ENCODE measurements at regions not wholly inside any gene's neighbourhood (a gene's known extent, or its start where the extent isn't known, plus 50 kb on each side); places are given as distances from the start of the nearest gene placed in this dataset.

- Mint-ChIP-seq H3K9me3 (ENCODE audit: unreplicated experiment) (peaks cover 13% of the 10 kb centered on the region), H3K27me3 (ENCODE audit: unreplicated experiment) (peaks cover 32% of the 10 kb centered on the region), H3K4me3 (ENCODE audit: unreplicated experiment) (no peak overlapping the region), H3K27ac (ENCODE audit: unreplicated experiment) (no peak overlapping the region), H3K36me3 (ENCODE audit: unreplicated experiment) (no peaks in the 10 kb centered on the region), H3K4me1 (ENCODE audit: unreplicated experiment) (no peaks in the 10 kb centered on the region)
- no peak for TF ChIP-seq CTCF (IDR thresholded peaks at IDR 0.05)
- DNase-seq (ENCODE audit: extremely low spot score, unreplicated experiment), result no peak
Measured at GRCh38 chr13:29963089-29963488, 112.7 kb upstream of the UBL3 start.

GRCh38 chr13:29961036-29961670 lies 110.7 kb upstream of the UBL3 start:
- H3K36me3 Mint-ChIP-seq (ENCODE audit: unreplicated experiment), result no peaks in the 10 kb centered on the region
- TF ChIP-seq CTCF (IDR thresholded peaks at IDR 0.05), result no peak

GRCh38 chr13:29959603-29960002 lies 109.2 kb upstream of the UBL3 start:
- TF ChIP-seq CTCF (IDR thresholded peaks at IDR 0.05), result no peak

More at GRCh38 chr13:29961036-29961670, 110.7 kb upstream of the UBL3 start:
- peaks cover 42% of the 10 kb centered on the region for H3K27me3 Mint-ChIP-seq (ENCODE audit: unreplicated experiment)
- H3K4me3 Mint-ChIP-seq (ENCODE audit: unreplicated experiment), result no peak overlapping the region
- DNase-seq (ENCODE audit: extremely low spot score, unreplicated experiment), result no peak
- H3K27ac Mint-ChIP-seq (ENCODE audit: unreplicated experiment), result no peak overlapping the region
- H3K9me3 Mint-ChIP-seq (ENCODE audit: unreplicated experiment), result no peaks in the 10 kb centered on the region
- peaks cover 16% of the 10 kb centered on the region for H3K4me1 Mint-ChIP-seq (ENCODE audit: unreplicated experiment)

GRCh38 chr13:29959086-29959485 lies 108.7 kb upstream of the UBL3 start:
- no peak for TF ChIP-seq CTCF (IDR thresholded peaks at IDR 0.05)
- no peak overlapping the region for H3K27ac Mint-ChIP-seq (ENCODE audit: unreplicated experiment)
- no peaks in the 10 kb centered on the region for H3K36me3 Mint-ChIP-seq (ENCODE audit: unreplicated experiment)
- no peaks in the 10 kb centered on the region for H3K9me3 Mint-ChIP-seq (ENCODE audit: unreplicated experiment)
- peaks cover 57% of the 10 kb centered on the region for H3K27me3 Mint-ChIP-seq (ENCODE audit: unreplicated experiment)
- no peak overlapping the region for H3K4me3 Mint-ChIP-seq (ENCODE audit: unreplicated experiment)
- H3K4me1 Mint-ChIP-seq (ENCODE audit: unreplicated experiment), result peaks cover 16% of the 10 kb centered on the region
- DNase-seq (ENCODE audit: extremely low spot score, unreplicated experiment), result no peak

More at GRCh38 chr13:29959603-29960002, 109.2 kb upstream of the UBL3 start:
- no peak overlapping the region for H3K4me3 Mint-ChIP-seq (ENCODE audit: unreplicated experiment)
- peaks cover 16% of the 10 kb centered on the region for H3K4me1 Mint-ChIP-seq (ENCODE audit: unreplicated experiment)
- no peak for DNase-seq (ENCODE audit: extremely low spot score, unreplicated experiment)
- no peak overlapping the region for H3K27ac Mint-ChIP-seq (ENCODE audit: unreplicated experiment)
- H3K9me3 Mint-ChIP-seq (ENCODE audit: unreplicated experiment), result no peaks in the 10 kb centered on the region
- peaks cover 52% of the 10 kb centered on the region for H3K27me3 Mint-ChIP-seq (ENCODE audit: unreplicated experiment)
- no peaks in the 10 kb centered on the region for H3K36me3 Mint-ChIP-seq (ENCODE audit: unreplicated experiment)

GRCh38 chr13:29958476-29958875 lies 108.1 kb upstream of the UBL3 start:
- DNase-seq (ENCODE audit: extremely low spot score, unreplicated experiment), result no peak
- peaks cover 16% of the 10 kb centered on the region for H3K4me1 Mint-ChIP-seq (ENCODE audit: unreplicated experiment)
- H3K27ac Mint-ChIP-seq (ENCODE audit: unreplicated experiment), result no peak overlapping the region
- peaks cover 62% of the 10 kb centered on the region for H3K27me3 Mint-ChIP-seq (ENCODE audit: unreplicated experiment)
- H3K36me3 Mint-ChIP-seq (ENCODE audit: unreplicated experiment), result no peaks in the 10 kb centered on the region
- no peak overlapping the region for H3K4me3 Mint-ChIP-seq (ENCODE audit: unreplicated experiment)
- no peaks in the 10 kb centered on the region for H3K9me3 Mint-ChIP-seq (ENCODE audit: unreplicated experiment)
- no peak for TF ChIP-seq CTCF (IDR thresholded peaks at IDR 0.05)

All from osteocyte (in vitro differentiated cells).